Glomerular endothelial cell (primary cell): ENCODE measurements at regions not wholly inside any gene's neighbourhood (a gene's known extent, or its start where the extent isn't known, plus 50 kb on each side); places are given as distances from the start of the nearest gene placed in this dataset.

Experiments
- DNase-seq: peaks from one replicate; pipeline ENCODE4 v3.0.0-alpha.2; 2011; ENCODE audit warnings: low read depth, low spot score; ENCODE audit errors: extremely low read depth

DNA sequence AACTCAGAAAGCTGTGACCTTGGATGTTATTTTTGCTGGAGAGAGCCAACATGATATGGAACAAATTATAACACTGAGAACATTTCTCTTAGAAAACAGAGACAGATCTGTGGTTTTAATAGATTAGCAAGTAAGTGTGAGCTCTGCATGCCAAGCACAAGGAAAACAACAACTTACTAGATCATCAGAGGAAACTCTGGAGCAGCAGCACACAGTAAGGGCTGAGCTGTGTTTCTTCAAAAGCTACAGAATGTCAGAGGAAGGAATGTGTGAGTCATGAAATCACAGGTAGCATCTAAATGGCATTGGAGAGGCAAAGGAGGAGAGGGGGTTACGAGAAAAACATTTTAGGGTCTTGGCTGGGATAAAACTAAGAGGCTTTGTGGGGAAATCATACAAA, 283.4 kb upstream of the FZD8 start:
- DNase-seq, result no peak

DNA sequence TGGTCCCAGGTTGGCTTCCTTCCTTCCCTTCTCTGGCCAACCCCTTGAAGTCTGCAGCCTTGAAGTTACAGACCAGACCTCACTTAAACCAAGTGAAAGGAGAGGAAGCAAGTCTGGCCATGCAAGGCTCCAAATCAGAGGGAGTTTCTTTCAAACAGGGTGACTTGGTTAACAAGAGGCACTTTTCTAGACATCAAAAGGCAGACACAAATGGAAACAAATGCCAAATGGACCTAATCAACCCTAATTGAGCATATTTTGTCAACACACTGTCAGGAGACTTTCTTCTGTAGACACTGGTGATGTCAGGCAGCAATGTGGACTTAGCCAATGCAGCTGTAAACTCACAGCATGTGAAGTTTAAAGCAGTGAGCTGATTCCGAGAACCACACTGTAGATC, 282.7 kb upstream of the FZD8 start:
- no peak for DNase-seq

DNA sequence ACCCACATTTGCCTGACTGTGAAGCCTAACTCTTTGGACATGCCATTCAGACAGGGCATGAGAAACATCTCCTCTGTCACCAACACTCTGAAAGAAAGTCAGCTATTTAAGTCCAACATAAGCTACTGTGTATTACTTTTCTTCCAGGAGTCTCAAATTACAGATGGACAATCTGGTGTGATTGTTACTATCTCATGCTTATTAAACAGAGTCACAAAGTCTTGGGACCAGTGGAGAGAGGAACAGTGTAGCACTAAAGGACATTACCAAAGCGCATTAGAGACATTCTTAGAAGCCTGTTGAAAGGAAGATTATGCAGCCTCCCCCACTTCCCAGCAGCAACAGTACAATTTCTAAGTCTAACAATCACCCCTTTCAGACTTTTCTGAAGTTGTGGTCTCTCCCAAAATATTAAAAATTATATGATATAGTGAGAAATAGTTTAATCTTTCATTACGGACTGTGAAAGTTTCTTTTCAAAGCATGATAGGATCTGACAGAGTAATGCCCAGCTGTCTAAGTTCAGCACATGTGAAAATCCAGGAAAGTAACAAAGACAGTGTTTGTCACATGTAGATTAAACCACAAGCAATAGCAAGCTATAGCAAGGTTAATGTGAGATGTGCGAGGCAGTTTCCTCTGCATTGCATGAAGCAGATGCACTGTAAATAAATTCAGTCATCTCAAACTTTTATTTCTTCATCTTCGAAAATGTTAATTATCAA, 280.9 kb upstream of the FZD8 start:
- no peak for DNase-seq

DNA sequence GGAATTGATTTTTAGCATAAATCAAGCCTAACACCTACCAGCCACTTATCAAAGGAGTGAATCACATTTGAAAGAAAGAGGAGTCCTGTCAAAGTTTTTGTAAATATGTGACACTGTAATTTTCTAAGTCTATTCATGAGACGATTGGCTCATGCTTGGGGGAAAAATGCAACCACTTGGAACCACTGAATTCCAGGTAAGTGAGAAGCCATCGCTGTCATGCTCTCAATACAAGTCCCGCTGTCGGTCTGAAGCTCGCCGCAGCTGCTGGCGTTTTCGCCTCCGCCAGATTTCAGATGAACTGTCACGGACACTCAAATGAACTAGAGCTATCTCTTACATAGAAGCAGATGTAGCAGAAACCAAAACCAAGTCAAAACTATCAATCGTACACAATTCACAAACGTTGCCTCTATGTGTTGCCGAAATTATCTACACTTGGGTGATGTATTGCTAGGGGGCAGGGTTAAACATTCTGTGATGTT, 279.8 kb upstream of the FZD8 start:
- DNase-seq, result no peak

DNA sequence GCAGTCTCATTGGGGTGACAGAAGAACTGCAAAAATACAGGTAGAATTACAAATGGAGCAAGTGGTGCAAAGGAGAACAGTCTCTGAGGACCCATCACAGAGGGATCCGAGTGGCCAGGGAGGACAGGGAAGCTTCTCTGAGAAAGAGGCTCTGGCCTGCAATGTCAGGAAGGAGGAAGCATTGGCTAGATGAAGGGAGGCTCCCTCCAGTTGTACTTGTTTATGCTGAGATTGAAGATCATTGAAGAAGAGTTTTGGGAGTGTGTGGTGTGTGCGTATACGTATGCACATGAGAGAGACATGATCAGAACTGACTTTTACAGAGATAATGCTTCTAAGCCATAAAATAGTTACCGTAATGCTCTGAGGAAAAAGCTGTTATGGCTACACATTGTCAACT, 274.7 kb upstream of the FZD8 start:
- no peak for DNase-seq

DNA sequence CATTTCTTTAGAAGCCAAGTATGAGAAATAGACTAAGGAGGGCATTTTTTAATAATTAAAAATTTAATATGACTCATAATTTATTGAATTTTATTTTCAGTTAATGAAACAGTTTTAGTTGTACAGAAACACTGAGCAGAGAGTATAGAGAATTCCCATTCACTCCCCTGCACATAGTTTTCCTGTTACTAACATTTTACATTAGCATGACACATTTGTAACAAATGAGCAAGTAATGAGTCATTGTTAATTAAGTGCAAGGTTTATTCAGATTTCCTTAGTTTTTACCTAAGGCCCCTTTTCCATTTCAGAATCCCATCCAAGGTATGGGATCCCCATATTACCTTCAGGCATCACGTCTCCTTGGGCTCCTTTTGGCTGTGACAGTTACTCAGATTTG, 271.5 kb upstream of the FZD8 start:
- no peak for DNase-seq

DNA sequence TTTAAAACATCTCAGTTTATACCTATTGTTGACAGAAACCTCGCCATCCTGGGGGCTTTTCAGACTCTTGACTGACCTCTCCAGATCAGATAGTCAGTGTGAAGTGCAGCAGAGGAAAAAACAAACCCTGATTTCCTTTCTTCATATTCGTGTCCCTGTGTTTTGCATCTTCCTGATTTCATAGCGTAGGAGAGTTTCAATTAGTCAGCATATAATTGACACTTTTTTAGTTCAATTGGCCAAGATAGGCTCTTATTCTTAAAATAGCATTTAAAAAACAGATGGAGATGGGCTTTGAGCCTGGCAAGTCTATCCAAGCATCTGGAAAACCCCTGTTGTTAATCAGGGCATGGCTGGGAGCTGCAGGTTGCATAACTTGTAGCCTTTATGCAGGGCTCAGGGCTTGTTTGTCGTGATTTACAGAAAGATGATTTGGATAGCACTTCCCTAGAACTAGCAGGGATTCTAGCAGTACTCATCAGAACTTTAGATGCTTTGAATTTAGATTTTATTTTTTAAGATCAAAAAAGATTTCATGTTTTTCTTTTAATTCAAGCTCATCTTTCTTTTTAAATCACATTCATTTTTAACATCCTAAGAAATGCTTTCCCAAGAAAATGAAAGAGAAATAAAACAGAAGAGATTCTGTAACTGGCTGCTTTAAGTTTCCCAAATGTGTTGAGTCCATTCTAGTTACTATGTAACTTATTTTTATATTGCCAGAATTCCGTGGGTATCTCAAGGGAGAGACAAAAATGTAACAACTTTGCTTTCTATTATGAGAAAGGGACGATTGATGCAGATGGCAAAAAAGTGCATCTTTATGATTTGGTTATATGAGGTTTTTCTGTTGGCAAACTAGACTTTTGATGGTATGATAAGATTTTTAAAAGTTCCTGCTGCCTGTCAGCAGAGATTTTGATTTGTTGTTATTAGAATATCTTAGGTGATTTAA, 270.8 kb upstream of the FZD8 start:
- no peak for DNase-seq

DNA sequence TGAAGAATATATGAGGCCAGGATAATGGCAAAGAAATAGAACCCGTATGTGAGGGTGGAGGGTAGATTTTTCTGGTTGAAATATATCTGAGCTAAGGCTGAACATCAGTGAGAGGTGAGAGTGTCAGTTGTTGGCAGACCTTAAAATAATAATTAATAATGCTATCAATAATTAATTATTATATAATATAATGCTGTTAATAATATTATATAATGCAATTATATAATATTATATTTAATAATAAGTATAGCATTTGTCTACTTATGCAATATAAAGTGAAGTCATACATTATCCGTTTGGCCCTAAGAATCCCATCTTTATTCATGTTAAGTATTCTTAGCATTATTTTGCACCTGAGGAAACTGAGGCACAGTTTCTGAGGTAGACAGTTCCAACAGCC, 269.9 kb upstream of the FZD8 start:
- DNase-seq, result no peak

DNA sequence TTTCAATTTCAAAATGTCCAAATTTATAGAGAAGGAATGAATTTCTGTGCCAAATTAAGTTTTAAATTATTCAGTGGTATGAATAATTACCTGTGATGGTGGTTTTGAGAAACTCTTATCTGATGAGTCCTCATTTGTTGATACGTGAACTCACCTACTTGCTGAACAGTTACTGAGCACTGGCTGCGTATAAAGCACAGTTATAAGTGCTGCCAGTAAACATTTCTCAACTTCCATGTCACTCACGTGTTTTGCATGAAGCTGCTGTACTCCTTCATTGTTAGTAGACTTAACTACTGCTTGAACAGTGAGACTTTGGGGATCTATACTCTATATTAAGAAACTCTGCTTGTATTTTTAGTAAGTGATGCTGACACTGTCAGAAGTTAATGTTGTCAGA, 269.1 kb upstream of the FZD8 start:
- DNase-seq, result no peak

DNA sequence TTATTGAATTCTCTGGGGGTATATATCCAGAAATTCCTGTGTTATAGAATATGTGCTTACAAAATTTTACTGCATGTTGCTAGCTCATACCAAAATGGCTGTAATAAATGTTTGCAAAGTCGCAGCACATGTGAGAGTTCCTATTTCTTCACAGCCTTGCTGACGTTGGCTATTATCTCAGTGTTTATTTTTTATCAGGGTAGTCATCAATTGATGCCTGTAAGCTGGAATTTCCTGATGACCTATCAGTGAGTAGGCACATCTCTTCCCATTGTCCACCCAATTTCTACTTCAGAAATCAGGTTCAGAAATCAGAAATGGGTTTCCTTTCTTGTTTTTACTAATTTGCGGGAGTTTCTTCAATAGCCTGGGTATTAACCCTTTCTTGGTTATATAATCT, 268.1 kb upstream of the FZD8 start:
- DNase-seq, result no peak

DNA sequence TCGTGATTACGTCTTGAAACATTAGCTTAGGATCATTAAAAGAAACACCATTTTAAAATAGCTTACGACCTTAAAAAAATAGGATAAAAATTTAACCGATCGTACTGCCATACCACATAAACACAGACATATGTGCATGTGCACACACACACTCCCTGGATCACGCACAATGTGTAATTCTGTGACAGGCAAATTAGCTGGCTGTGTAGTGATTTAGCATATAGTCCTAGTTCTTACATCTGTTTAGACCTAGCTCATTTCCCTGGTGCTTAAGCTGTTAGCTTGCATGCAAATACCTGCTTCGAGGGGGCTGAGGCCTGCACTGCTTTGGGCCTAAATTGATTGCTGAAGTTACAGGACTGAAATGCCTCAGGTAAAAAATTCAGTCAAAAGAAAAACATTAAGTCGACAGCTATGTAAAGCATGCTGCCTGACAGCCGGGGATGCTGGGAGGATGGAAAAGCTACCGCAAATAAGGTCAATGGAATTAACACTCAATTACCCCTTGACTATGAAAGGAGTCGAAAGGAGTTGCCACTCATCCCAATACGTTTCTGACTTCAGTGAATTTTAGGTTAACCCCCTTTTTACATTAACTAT, 267.1 kb upstream of the FZD8 start:
- DNase-seq, result no peak

DNA sequence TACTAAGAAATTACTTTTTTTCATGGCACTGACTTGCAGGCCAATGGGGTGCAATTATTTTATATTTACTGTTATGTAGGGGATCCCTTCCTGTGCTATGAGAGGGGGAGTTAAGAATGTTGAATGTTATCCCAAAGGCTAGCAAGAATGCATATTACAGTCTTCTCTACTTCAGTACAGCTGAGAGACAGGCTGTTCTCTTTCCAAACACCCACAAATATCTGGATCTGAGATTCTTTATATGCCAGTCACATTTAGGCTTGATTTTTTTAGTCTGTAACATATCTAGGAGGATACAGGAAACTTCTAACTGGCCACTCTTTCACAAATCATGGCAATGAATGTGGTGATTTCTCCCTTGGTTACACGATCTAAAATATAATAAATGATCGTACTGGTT, 266.4 kb upstream of the FZD8 start:
- no peak for DNase-seq

DNA sequence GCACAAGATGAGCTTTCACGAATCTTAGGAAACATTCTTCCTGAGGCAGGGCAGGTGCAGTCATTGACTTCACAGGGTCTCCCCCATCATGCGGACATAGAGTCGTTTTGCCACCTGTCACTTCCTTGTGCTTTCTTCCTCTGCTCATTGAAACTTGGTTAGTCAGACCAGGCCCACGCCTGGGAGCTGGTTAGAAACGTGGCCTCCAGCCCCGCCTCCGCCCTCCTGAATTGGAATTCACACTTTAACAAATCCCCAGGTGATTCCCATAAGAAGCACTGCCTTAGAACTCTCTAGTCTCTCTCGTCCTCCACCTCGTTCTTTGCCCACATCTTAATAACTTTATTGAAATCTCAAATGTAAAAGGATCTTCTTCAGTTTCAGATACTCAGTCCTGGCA, 265.5 kb upstream of the FZD8 start:
- no peak for DNase-seq

DNA sequence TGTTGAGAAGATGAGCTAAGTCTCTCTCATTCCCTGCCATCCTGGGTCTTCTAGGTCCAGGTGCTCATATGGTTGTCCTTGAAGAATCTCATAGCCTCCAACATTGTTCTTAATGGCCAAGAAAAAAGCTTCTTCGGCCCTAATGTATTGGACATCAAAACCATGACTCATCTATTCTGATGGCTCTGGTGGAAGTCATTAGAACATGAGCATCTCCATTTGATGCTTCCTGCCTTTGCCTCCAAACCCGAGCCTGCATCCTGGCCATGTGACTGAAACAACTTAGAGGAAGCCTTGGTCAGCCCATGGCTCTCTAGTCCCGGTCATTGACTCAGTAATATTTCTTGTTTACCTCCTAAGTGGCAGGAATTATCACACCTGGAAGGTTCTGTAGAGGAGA, 264.1 kb upstream of the FZD8 start:
- no peak for DNase-seq

DNA sequence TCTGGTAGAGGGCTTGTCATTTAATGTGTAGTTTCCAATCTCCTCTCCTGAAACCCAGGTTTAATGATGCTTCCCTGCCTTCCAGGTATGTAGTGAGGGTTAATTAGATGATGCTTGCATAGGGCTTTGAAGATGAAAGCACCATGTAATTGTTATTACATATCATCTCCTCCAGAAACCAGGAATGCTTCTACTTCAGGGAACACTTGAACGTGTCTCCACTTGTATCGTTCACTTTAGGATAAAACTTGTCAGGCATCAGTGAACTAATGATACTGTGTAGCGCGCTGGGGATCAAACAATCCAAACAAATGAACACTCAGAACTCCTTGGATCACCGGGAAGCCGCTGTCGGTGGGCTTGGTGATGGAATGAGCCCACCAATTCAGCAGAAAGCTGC, 260.9 kb upstream of the FZD8 start:
- no peak for DNase-seq

DNA sequence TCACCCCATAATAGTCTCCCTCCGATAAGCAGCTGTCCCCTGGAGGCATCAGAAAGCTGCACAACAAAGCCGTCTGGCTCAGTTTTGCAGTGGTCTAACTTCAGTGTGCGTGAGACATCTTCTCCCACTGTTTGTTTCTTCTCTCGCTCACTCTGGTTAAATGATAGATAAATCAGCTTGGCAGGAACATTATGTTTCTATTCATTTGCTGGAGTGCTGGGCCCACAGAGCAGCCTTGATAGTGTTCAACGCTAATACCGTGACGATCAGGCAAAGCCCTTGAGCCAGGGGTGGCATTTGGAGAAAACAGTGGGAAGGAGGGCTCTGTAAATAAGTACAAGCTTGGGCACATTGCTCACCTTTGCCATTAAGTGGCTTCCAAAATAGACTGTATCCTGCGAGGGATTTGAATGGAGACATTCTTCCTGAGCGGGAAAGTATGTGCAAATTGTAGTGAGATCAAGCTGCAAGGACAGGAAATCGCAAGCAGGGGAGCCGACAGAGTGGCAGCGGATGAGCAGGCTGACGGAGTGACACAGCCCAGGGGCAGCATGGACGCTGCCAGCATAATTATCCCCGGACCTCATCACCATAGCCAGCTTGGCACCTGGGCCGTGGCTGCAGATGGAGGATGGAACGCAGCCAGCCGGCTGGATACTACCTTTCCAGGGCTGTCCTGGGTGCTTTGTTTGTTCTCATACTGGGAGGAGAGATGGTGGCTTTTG, 256.8 kb upstream of the FZD8 start:
- DNase-seq, result no peak

DNA sequence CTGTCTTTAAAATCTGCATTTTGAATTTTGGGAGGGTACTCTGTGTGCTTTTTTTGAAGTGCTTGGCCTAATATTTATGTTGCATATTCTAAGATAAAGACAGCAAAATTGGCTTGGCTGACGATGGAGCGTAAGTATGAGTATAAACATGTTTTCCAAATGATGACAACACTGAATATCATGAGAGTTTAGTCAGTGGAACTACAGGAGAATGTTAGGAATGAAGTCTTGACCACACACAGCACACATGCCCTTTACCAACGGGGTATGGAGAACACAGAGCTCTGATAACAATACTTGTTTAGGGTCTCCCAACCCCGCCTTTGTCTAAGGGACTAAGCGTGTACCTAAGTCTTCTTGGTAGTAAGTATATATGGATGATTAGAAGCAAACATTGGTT, 253.9 kb upstream of the FZD8 start:
- DNase-seq, result no peak

DNA sequence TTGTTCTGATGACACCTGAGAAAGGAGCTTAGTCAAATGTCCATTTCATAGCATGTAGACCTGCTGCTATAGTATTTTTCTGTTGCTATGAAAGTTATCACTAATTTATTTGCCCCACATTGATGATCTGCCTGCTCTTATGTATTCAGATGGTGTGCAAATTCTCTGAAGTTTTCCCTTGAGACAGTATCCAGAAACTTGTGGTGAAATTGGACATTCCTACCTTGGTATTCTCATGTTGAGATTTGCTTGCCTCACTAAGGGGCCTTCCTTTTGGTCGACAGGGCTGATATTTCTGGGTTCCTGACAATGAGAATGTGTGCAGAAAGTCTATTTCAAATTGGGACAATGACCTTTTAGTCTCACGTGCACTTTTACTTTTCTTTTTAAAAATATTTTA, 253.2 kb upstream of the FZD8 start:
- no peak for DNase-seq

DNA sequence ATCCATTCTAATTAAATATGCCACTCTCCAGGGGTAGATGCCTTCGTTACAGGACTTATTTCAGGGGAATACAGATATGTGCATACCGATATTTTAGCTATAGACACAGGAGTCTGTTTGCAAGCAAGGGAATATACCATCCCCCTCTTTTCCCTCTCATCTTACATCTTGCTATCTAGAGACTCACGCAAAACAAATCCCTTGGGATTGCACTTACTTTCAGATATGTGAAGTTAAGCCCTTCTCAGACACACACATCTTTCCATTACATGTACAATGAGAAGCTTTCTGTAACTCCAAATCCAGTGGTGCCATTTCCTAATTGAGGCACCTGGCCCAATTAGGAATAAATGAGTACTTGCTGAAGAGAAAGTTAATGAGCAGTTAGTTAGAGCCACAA, 250.4 kb upstream of the FZD8 start:
- no peak for DNase-seq

DNA sequence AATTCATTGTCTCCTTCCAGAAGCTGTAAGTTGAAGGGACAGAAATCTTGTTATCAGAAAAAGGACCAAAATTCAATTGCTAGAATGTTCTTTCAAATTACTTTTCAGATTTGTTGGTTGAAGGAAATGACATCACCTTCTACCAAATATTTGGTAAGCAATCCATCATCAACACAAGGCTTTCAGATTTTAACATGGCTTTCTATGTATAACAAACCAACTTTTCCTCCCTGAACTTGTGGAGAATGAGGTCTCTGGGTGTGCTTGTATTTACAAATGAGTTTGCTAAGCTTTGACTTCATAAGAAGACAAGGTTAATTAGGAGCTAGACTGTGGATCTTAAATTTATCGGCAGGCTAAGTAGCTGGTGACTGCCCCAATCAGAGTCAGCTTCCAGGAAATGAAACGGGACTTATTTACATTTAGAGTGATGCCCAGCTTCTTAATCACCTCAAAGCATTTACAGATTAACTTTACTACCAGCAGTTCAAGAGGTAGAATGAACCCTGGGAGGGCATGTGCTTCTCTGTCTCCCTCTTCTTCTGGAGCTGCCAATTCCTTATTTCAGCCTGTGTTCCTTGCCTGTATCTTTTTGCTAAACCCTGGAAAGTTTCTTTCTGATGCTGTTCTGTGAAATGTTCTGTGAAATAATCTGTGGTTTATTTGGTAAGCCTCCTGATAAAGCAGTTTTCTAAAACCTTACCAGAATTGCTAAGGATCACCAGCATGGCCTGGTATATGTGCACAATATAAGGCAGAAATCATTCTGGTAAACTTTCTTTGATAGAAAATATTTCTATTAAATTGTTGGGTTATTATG, 248.8 kb upstream of the FZD8 start:
- no peak for DNase-seq
